Thyroid gland (tissue), 4 donors: ENCODE measurements at regions not wholly inside any gene's neighbourhood (a gene's known extent, or its start where the extent isn't known, plus 50 kb on each side); places are given as distances from the start of the nearest gene placed in this dataset.

Experiments used
- DNase-seq, 2 donors: peaks; one replicate each; pipeline ENCODE4 v3.0.0-alpha.2; 2019
- H3K27ac ChIP-seq, 3 donors: fragments of 200-600 bp; sonication (generic); 1 replicate in 2 of 3; 2 replicates in 1 of 3; pipeline ENCODE4 v1.5.1; 2016 to 2019; ENCODE audit warnings: mild to moderate bottlenecking in 1 of 3, moderate library complexity in 1 of 3
- H3K27me3 ChIP-seq: fragments of 200-600 bp; sonication (generic); one replicate; pipeline ENCODE4 v1.5.1; 2019
- H3K36me3 ChIP-seq, 2 donors: fragments of 200-600 bp; sonication (generic); one replicate each; pipeline ENCODE4 v1.5.1; 2016 to 2019
- H3K4me1 ChIP-seq, 2 donors: fragments of 200-600 bp; sonication (generic); one replicate each; pipeline ENCODE4 v1.5.1; 2017 to 2019
- H3K4me3 ChIP-seq, 3 donors: fragments of 200-600 bp; sonication (generic); replicated peaks in 1 of 3; 1 replicate in 2 of 3; 2 replicates in 1 of 3; pipeline ENCODE4 v1.5.1; 2016; ENCODE audit warnings: mild to moderate bottlenecking in 1 of 3
- H3K9me3 ChIP-seq: fragments of 200-600 bp; sonication (generic); one replicate; pipeline ENCODE4 v1.5.1; 2017
- CTCF ChIP-seq, 6 experiments: fragments of 200-600 bp in 3 of 6; fragments of 450-650 bp in 3 of 6; sonication (generic) in 3 of 6; IDR thresholded peaks; one replicate each; pipeline ENCODE4 v1.5.1; 2016 to 2019; ENCODE audit warnings: antibody characterized with exemption in 6 of 6, mild to moderate bottlenecking in 2 of 6, inconsistent platforms in 1 of 6, moderate library complexity in 1 of 6
- POLR2A ChIP-seq, 2 donors: fragments of 450-650 bp; IDR thresholded peaks; one replicate each; pipeline ENCODE4 v1.6.1; 2017; ENCODE audit warnings: antibody characterized with exemption in 2 of 2, mild to moderate bottlenecking in 2 of 2, moderate library complexity in 1 of 2
- WGBS, 2 donors: methylation state at CpG; one replicate each; pipeline ENCODE4 v1.1.5; 2017; 5-methylcytosine and 5-hydroxymethylcytosine counted together
- intact Hi-C: fragments of 100-400 bp; cut with DNase I; formaldehyde crosslinking; loops from one replicate; pipeline ENCODE4 v1.15.1; 2023

DNA sequence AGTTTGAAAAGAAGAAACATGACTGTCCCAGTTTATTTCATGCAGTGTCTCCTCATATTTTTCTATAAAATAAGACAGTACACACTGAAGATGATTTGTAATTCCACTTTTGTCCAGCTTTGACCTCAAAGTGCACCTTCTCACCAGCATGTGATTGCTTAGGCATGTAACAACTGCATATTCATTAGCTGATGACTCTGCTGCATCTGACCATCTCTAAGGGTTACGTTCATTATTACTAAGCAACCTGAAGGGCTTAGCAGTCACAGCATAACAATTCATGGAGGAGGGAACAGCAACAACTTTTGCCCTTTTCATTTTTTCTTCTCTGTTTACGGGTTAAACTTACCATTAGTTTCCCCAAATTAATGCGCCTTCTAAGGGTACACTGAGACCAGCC is 330.6 kb upstream of the PIK3C3 start:
- intact Hi-C loops = no loop called here
- WGBS, 2 donors = 88 to 90% methylated on average over 3 of the region's 3 CpGs
- no peak for TF ChIP-seq CTCF (IDR thresholded peaks at IDR 0.05)
- TF ChIP-seq POLR2A (IDR thresholded peaks at IDR 0.05) = no peak
- Histone ChIP-seq H3K27me3 (no peaks in the 10 kb centered on the region), H3K9me3 (no peaks in the 10 kb centered on the region), H3K27ac (no peak overlapping the region), H3K36me3 (no peaks in the 10 kb centered on the region), H3K4me1 (no peaks in the 10 kb centered on the region), H3K4me3 (no peak overlapping the region)
- no peak for DNase-seq

DNA sequence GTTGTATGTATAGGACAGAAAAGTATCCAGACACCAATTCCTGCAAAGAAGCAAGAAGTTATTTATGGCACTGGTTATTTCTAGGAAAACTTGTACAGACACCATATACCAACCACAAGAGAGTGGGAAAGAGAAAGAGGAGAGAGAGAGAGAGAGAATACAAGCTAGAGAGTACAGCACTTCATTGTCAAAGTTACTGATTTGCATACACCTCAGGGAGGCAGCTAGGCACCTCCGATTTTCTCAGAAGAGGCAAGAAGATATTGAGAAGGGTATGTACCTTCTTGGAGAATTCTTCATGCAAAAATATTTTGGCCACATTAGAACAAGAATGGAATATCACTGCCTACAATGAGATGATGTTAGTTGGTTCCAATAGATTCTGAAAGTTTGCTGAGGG is 333.9 kb upstream of the PIK3C3 start:
- no peaks in the 10 kb centered on the region for H3K9me3 ChIP-seq
- H3K27ac ChIP-seq = no peak overlapping the region
- H3K27me3 ChIP-seq = no peaks in the 10 kb centered on the region
- intact Hi-C loops = no loop called here
- no peaks in the 10 kb centered on the region for H3K4me1 ChIP-seq
- TF ChIP-seq POLR2A (IDR thresholded peaks at IDR 0.05) = no peak
- TF ChIP-seq CTCF (IDR thresholded peaks at IDR 0.05) = no peak
- DNase-seq = no peak
- 44% methylated on average over 1 of the region's 1 CpG for WGBS, 2 donors
- no peaks in the 10 kb centered on the region for H3K36me3 ChIP-seq
- no peak overlapping the region for H3K4me3 ChIP-seq

DNA sequence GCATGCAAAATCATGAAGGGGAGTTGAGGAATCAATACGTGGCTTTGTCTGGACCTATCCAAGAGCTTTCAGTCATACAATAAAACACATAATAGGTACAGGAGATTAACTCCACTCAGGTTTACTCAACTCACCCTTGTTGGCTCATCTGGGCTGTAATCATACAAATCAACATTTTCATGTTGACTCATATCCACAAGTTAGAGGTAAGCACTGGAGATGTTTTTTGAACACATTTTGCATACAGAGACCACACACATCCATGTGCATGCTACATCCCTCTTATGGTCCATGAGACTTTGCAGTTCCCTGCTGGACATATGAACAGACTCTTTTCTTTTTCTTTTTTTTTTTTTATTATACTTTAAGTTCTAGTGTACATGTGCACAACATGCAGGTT is 336.9 kb upstream of the PIK3C3 start:
- Histone ChIP-seq H3K4me3 (no peak overlapping the region), H3K4me1 (no peaks in the 10 kb centered on the region), H3K27ac (no peak overlapping the region), H3K36me3 (no peaks in the 10 kb centered on the region), H3K27me3 (no peaks in the 10 kb centered on the region), H3K9me3 (no peaks in the 10 kb centered on the region)
- DNase-seq = no peak
- WGBS, 2 donors = 85 to 87% methylated on average over 1 of the region's 1 CpG
- TF ChIP-seq CTCF (IDR thresholded peaks at IDR 0.05) = no peak
- no peak for TF ChIP-seq POLR2A (IDR thresholded peaks at IDR 0.05)
- intact Hi-C loops = no loop called here

DNA sequence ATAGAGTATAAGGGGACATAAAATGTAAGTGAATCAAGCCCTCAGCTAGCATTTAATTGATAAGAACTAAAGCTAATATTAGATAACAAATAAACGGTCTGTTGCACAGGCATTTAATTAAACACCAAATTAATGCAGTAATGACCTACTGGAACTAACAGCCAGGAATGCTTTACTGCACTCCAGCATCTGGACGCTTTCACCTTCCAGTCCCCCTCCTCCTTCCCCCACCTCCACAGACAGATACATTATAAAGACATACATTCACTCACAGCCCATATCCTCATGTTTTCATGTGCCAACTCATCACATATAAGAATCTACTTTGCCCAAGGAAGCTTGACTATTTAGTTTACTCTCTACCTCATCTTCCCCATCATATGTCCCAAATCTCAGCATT is 337.4 kb upstream of the PIK3C3 start:
- Histone ChIP-seq H3K27ac (no peak overlapping the region), H3K9me3 (no peaks in the 10 kb centered on the region), H3K27me3 (no peaks in the 10 kb centered on the region), H3K4me3 (no peak overlapping the region), H3K36me3 (no peaks in the 10 kb centered on the region), H3K4me1 (no peaks in the 10 kb centered on the region)
- no peak for TF ChIP-seq POLR2A (IDR thresholded peaks at IDR 0.05)
- TF ChIP-seq CTCF (IDR thresholded peaks at IDR 0.05) = no peak
- no peak for DNase-seq
- 66 to 73% methylated on average over 2 of the region's 2 CpGs for WGBS, 2 donors
- intact Hi-C loops = no loop called here

DNA sequence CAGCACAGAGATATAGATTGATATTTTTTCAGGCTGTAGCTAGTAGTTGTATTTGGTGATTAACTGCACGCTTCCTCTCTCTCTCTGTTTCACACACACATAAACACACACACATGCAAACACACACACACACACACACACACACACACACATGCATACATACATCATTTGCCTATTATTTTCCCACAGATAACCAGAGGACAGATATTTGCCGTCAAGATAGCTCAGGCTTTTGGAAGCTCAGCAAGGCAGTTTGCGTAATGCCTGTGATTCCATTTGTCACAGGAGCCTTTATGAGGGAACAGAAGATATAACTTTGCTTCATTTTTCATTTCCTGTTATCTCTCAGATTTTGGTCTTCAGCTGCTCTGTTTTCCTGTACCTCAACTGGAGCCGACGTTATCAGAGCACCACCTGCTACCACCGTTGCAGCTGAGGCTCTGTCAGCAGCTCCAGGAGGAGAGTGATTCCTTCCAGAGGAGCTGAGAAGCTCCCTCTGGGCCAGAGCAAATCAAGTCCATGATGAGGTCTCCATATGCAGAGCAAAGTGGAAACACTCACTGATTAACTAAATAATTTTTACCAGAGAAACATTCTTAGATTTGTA is 341.9 kb upstream of the PIK3C3 start:
- Histone ChIP-seq H3K4me1 (no peaks in the 10 kb centered on the region), H3K36me3 (no peaks in the 10 kb centered on the region), H3K4me3 (no peak overlapping the region), H3K9me3 (no peaks in the 10 kb centered on the region), H3K27ac (no peak overlapping the region), H3K27me3 (no peaks in the 10 kb centered on the region)
- DNase-seq = no peak
- intact Hi-C loops = no loop called here
- WGBS, 2 donors = 72 to 78% methylated on average over 6 of the region's 6 CpGs
- TF ChIP-seq CTCF (IDR thresholded peaks at IDR 0.05) = no peak
- no peak for TF ChIP-seq POLR2A (IDR thresholded peaks at IDR 0.05)
